Small intestine (tissue), 7 donors: ENCODE measurements at regions not wholly inside any gene's neighbourhood (a gene's known extent, or its start where the extent isn't known, plus 50 kb on each side); places are given as distances from the start of the nearest gene placed in this dataset.

Source experiments
- DNase-seq, 2 donors: peaks; one replicate each; pipeline versions ENCODE4 v3.0.0 to v3.0.0-alpha.2; 2013
- FAIRE-seq: peaks from 2 replicates; lab custom pipeline; 2012; peaks lifted over from hg19 to GRCh38; lab: Jason Lieb, UNC
- H3K27ac ChIP-seq, 3 donors: one replicate each; pipeline ENCODE4 v1.5.1; 2013; ENCODE audit warnings: low read length in 2 of 3, mild to moderate bottlenecking in 2 of 3, control low read depth in 1 of 3, inconsistent platforms in 1 of 3, low read depth in 1 of 3, moderate library complexity in 1 of 3
- H3K27me3 ChIP-seq, 3 donors: one replicate each; pipeline ENCODE4 v1.6.1; 2013; ENCODE audit warnings: low read length in 3 of 3, inconsistent platforms in 1 of 3; ENCODE audit not compliant: control insufficient read depth in 3 of 3, insufficient read depth in 3 of 3
- H3K36me3 ChIP-seq, 3 donors: one replicate each; pipeline ENCODE4 v1.6.1; 2013; ENCODE audit warnings: low read length in 3 of 3, inconsistent platforms in 1 of 3, low read depth in 1 of 3, mild to moderate bottlenecking in 1 of 3, moderate library complexity in 1 of 3; ENCODE audit not compliant: control insufficient read depth in 3 of 3, insufficient read depth in 2 of 3
- H3K4me1 ChIP-seq, 3 donors: one replicate each; pipeline ENCODE4 v1.6.1; 2013; ENCODE audit warnings: low read length in 2 of 3, inconsistent platforms in 1 of 3, low read depth in 1 of 3, mild to moderate bottlenecking in 1 of 3, moderate library complexity in 1 of 3; ENCODE audit not compliant: control insufficient read depth in 3 of 3, insufficient read depth in 2 of 3
- H3K4me3 ChIP-seq, 3 donors: one replicate each; pipeline ENCODE4 v1.5.1; 2013; ENCODE audit warnings: low read length in 3 of 3, control low read depth in 1 of 3, inconsistent platforms in 1 of 3, low read depth in 1 of 3, mild to moderate bottlenecking in 1 of 3, moderate library complexity in 1 of 3
- H3K9me3 ChIP-seq, 2 donors: one replicate each; pipeline ENCODE4 v1.6.1; 2013; ENCODE audit warnings: low read depth in 1 of 2, low read length in 1 of 2; ENCODE audit not compliant: control insufficient read depth in 2 of 2, insufficient read depth in 1 of 2
- WGBS, 3 donors: extraction: QIAGEN DNeasy Blood & Tissue Kit; methylation state at CpG; one replicate each; pipeline ENCODE4 v1.1.7; 2013; 5-methylcytosine and 5-hydroxymethylcytosine counted together
- donor health status: healthy with polysubstance abuse.
- donor health status: control.
- donor health status: control.
- donor health status: Bipolar disorder and iron deficiency.
- donor health status: healthy.

DNA sequence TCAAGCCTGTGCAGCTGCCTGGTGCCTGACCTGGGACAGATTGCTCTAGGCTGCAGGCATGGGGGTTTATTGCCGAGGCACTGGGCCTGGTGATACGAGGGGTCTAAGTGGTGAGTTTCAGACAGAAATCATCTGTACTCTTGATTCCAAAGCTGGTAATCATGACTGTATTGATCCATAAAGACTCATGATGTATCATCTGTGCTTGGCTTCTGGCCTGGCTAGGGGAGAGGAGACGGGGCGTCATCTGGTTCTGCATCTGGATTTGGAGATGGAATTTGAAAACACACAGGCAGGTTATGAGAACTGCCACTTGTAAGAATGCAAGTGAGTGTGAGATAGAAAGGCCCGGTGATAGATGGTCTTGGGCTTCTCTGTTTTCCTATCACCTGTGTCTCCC is 337.4 kb upstream of the C2CD4B start:
- FAIRE-seq: no peak
- Histone ChIP-seq H3K36me3 (no peaks in the 10 kb centered on the region), H3K9me3 (no peaks in the 10 kb centered on the region), H3K4me3 (no peak overlapping the region), H3K27me3 (no peaks in the 10 kb centered on the region), H3K4me1 (peaks cover 5 to 26% (median 9%) of the 10 kb centered on the region in 3 donors), H3K27ac (no peak overlapping the region)
- DNase-seq: no peak
- WGBS, 3 donors: 92 to 97% (median 94%) methylated on average over 5 of the region's 5 CpGs

DNA sequence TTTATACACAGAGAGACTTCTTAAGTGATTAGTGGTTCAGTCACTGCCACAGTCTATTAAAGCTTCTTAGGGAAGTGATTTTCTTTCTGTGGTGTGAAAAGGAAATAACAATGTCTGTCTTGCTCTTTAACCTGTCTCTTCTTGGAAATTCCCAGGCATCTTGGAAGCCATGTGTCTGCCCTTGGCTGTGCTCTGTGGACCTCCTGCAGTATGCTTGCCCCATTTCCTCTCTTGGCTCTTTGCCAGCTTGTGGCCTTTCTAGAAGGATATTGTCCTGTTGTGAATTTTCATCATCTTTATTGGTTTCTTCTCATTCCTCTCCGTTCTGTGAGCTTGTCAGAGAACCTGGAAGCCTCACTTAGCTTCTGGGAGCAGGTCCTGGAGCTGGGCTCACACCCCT is 338.4 kb upstream of the C2CD4B start:
- no peaks in the 10 kb centered on the region for H3K27me3 ChIP-seq
- no peaks in the 10 kb centered on the region for H3K9me3 ChIP-seq
- WGBS, 3 donors: 52 to 73% (median 72%) methylated on average over 1 of the region's 1 CpG
- H3K27ac ChIP-seq: peak overlapping the region in 1 of 3 donors; percentile 14
- no peak overlapping the region for H3K4me3 ChIP-seq
- FAIRE-seq (no peak), DNase-seq (peak in 1 of 2 donors; percentile 67)
- peaks cover 7 to 29% (median 9%) of the 10 kb centered on the region in 3 donors for H3K4me1 ChIP-seq
- no peaks in the 10 kb centered on the region for H3K36me3 ChIP-seq

DNA sequence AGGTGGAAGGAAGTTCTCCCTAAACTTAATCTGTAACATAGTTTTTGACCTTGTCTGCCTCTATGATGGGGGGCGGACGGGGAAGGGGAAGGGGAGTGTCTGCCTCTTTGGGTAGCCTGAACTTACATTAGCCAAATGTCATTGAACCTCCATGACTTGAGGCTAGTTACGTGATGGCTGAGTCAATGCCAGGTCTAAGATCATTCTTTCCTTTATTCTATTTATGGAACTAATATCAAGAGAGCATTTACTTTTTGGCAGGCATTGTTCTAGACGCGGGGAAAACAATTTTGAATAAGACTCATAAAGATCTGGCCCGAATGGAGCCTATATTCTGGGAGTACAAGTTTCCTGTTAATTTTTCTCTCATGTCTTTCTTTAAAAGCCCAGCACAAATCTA is 340.7 kb upstream of the C2CD4B start:
- Histone ChIP-seq H3K27ac (peak overlapping the region in 1 of 3 donors; percentile 62), H3K36me3 (no peaks in the 10 kb centered on the region), H3K4me1 (peaks cover 9 to 43% (median 10%) of the 10 kb centered on the region in 3 donors), H3K9me3 (no peaks in the 10 kb centered on the region), H3K27me3 (no peaks in the 10 kb centered on the region), H3K4me3 (no peak overlapping the region)
- FAIRE-seq (no peak), DNase-seq (no peak)
- 57 to 73% (median 70%) methylated on average over 6 of the region's 6 CpGs for WGBS, 3 donors

DNA sequence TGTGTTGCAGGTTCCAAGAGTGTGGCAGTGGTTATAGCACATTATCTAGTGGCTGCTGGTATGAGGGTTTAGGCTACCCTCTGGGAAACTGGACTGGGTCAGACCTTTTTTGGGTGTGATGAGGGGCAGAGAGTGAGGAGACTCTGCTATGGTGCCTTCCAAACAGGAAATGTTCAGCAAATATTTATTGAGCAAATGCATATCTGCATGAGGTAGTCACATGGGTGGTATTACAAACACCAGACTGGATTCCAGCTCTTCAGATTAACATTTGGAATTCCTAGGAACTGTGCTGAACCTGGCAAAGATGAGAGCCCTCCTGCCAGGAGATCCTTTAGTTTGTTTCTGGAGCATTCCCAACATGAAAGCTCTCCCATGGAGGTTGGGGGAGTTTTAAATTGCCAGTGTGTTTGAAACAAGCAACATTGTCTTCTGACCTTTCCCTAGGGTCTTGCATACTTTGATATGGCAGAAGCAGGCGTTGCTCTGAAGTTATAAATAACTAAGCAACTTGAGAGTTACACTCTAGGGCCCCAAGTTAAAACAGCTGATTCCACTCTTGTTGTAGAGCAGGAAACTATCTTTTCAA is 341.2 kb upstream of the C2CD4B start:
- FAIRE-seq (no peak), DNase-seq (peak in 1 of 2 donors; percentile 41)
- Histone ChIP-seq H3K4me3 (no peak overlapping the region), H3K9me3 (no peaks in the 10 kb centered on the region), H3K27me3 (no peaks in the 10 kb centered on the region), H3K27ac (peak overlapping the region in 2 of 3 donors; percentile 29 to 62), H3K36me3 (no peaks in the 10 kb centered on the region), H3K4me1 (peaks cover 9 to 46% (median 11%) of the 10 kb centered on the region in 3 donors)
- WGBS, 3 donors: 11 to 36% (median 16%) methylated on average over 1 of the region's 1 CpG

DNA sequence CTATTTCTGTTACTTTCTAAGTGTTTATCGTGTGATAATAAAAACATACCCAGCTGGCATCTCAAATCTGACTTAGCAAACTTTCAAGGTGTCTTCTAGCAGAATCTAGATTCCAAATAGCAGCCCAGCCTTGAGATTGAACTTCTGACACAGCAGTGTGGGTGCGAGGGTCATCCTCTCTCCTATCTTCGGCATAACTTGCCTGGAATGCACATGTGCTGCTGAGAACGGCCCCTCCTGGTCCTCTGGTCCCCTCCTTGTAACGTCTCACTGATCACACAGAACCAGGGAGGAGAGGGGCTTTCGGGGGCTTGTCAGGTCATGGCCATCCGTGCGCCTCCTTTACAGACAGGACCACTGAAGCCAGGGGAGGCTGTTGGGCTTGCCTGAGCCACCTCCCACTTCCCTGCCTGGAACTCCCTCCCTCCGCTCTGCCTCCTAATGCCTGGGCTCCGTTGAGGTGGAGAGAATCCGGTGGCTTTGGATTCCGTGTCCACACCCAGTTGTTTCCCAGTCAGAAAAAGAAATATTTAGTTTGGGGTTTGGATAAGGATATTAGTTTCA is 344.4 kb upstream of the C2CD4B start:
- 91% methylated on average over 12 of the region's 12 CpGs for WGBS, 3 donors
- Histone ChIP-seq H3K4me3 (no peak overlapping the region), H3K9me3 (no peaks in the 10 kb centered on the region), H3K27me3 (no peaks in the 10 kb centered on the region), H3K4me1 (peaks cover 11 to 43% (median 11%) of the 10 kb centered on the region in 3 donors), H3K27ac (no peak overlapping the region), H3K36me3 (peaks cover 0 to 3% (median 0%) of the 10 kb centered on the region in 3 donors)
- FAIRE-seq (no peak), DNase-seq (no peak)

DNA sequence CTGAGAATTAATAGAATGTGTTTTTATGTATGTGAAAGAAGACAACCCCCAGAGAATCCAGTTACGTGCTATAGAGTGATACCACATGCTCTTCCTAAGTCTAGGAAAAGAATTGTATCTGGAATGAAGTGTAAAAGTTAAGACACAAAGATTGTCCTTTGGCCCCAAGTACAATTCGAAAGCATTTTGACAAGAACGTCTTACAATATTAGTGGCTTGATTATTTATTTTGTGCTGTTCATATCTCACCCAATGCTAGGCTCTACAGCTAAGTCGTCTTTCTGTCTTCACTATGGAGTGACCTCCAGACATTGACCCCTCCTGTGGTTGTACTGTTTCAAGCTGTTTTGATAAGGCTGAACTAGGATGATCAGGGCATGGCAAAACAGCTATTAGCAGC is 345.7 kb upstream of the C2CD4B start:
- no peaks in the 10 kb centered on the region for H3K27me3 ChIP-seq
- 25 to 64% (median 38%) methylated on average over 4 of the region's 4 CpGs for WGBS, 3 donors
- no peak overlapping the region for H3K4me3 ChIP-seq
- peaks cover 11 to 42% (median 11%) of the 10 kb centered on the region in 3 donors for H3K4me1 ChIP-seq
- peaks cover 0 to 3% (median 0%) of the 10 kb centered on the region in 3 donors for H3K36me3 ChIP-seq
- peak overlapping the region in 2 of 3 donors; percentile 48 to 70 for H3K27ac ChIP-seq
- DNase-seq (peak; percentile 63 to 82), FAIRE-seq (no peak)
- H3K9me3 ChIP-seq: no peaks in the 10 kb centered on the region

DNA sequence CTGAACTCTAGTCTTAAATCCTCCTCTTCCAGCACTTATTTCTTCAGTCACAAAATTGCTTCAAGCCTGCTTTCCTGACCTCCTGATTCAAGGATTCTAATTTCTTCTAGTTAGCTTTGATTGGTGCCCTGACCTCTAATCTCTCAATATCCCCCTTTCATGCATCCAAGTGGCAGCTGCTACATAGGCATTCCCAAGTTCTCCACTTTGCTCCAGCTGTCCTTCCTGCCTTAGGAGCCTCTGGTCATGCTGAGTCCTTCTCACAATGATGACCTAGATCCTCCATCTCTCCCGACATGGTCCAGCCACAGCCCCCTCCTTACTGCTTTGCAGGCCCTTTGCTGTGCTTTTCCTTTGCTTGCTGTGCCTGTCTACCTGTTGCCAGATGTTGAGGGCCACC is 347.8 kb upstream of the C2CD4B start:
- no peak overlapping the region for H3K4me3 ChIP-seq
- DNase-seq (no peak), FAIRE-seq (no peak)
- H3K36me3 ChIP-seq: peaks cover 0 to 3% (median 0%) of the 10 kb centered on the region in 3 donors
- WGBS, 3 donors: 81 to 95% (median 86%) methylated on average over 1 of the region's 1 CpG
- H3K4me1 ChIP-seq: peaks cover 2 to 23% (median 4%) of the 10 kb centered on the region in 3 donors
- no peaks in the 10 kb centered on the region for H3K27me3 ChIP-seq
- H3K9me3 ChIP-seq: no peaks in the 10 kb centered on the region
- H3K27ac ChIP-seq: no peak overlapping the region

DNA sequence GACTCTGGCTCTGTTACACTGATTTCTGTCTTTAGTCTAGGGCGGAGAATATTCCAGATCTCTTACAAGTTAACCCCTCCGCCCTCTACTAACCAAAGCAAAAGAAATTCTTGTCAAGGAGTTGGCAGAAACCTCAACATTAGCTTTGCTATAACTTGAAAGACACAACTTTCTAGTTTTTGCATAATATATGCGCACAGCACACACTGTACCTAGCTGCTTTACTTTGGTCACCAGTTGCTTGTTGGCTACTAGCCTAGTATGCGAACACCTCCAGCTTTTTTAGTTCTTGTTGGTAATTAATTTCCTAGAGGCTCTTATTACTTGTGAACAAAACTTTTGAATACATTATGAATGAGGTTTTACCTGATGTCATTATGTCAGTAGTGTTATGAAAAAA is 348.8 kb upstream of the C2CD4B start:
- Histone ChIP-seq H3K9me3 (no peaks in the 10 kb centered on the region), H3K4me1 (peaks cover 2 to 22% (median 4%) of the 10 kb centered on the region in 3 donors), H3K4me3 (no peak overlapping the region), H3K27ac (no peak overlapping the region), H3K36me3 (peaks cover 0 to 3% (median 0%) of the 10 kb centered on the region in 3 donors), H3K27me3 (no peaks in the 10 kb centered on the region)
- WGBS, 3 donors: 76 to 87% (median 80%) methylated on average over 4 of the region's 4 CpGs
- no peak for DNase-seq
- no peak for FAIRE-seq
